ENCODE measurements at regions not wholly inside any gene's neighbourhood (a gene's known extent, or its start where the extent isn't known, plus 50 kb on each side); places are given as distances from the start of the nearest gene placed in this dataset.

GRCh38 chr18:22057908-22058527 lies 111.4 kb upstream of the GATA6 start:
- no peak for DNase-seq (ENCODE audit: low spot score)
- TF ChIP-seq, protein P1, sequence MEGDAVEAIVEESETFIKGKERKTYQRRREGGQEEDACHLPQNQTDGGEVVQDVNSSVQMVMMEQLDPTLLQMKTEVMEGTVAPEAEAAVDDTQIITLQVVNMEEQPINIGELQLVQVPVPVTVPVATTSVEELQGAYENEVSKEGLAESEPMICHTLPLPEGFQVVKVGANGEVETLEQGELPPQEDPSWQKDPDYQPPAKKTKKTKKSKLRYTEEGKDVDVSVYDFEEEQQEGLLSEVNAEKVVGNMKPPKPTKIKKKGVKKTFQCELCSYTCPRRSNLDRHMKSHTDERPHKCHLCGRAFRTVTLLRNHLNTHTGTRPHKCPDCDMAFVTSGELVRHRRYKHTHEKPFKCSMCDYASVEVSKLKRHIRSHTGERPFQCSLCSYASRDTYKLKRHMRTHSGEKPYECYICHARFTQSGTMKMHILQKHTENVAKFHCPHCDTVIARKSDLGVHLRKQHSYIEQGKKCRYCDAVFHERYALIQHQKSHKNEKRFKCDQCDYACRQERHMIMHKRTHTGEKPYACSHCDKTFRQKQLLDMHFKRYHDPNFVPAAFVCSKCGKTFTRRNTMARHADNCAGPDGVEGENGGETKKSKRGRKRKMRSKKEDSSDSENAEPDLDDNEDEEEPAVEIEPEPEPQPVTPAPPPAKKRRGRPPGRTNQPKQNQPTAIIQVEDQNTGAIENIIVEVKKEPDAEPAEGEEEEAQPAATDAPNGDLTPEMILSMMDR (IDR thresholded peaks at IDR 0.05) = no peak
- ATAC-seq (ENCODE audit: low FRiP score) = no peak

DNA sequence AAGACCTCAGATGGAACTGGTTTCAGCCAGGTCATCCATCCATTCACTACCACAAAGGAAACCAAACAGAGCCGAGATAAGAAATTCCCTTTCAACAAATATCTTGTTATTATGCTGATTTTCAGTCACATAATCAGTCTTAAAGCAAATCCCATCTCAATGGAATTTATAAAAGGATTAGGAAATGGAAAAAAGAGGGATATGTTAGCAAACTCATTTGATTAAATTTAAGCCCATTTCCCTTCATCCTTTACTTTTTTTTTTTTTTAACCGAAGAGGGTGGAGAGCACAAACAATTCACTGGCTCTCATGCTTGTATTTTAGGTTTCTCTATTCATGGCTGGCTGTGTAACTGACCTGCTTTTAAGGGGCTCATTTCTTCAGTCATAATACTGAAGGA lies 109.0 kb upstream of the GATA6 start:
- ATAC-seq (ENCODE audit: low FRiP score) (no peak), DNase-seq (ENCODE audit: low spot score) (no peak)
- TF ChIP-seq, protein P1 (IDR thresholded peaks at IDR 0.05) = no peak

- DNase-seq (ENCODE audit: low spot score) = no peak
- no peak for ATAC-seq (ENCODE audit: low FRiP score)
- TF ChIP-seq, protein P1 (IDR thresholded peaks at IDR 0.05) = no peak
These were observed 106.3 kb upstream of the GATA6 start for GRCh38 chr18:22063102-22063501.

GRCh38 chr18:22063672-22064071 lies 105.7 kb upstream of the GATA6 start:
- no peak for DNase-seq (ENCODE audit: low spot score)
- TF ChIP-seq, protein P1 (IDR thresholded peaks at IDR 0.05) = no peak
- ATAC-seq (ENCODE audit: low FRiP score) = no peak

- ATAC-seq (ENCODE audit: low FRiP score) (no peak), DNase-seq (ENCODE audit: low spot score) (no peak)
- TF ChIP-seq, protein P1 (IDR thresholded peaks at IDR 0.05) = no peak
These were observed 104.8 kb upstream of the GATA6 start for GRCh38 chr18:22064581-22064980.

- DNase-seq (ENCODE audit: low spot score) (no peak), ATAC-seq (ENCODE audit: low FRiP score) (no peak)
- TF ChIP-seq, protein P1 (IDR thresholded peaks at IDR 0.05) = no peak
These were observed 104.1 kb upstream of the GATA6 start for GRCh38 chr18:22065311-22065710.

- TF ChIP-seq, protein P1 (IDR thresholded peaks at IDR 0.05) = no peak
- ATAC-seq (ENCODE audit: low FRiP score) (no peak), DNase-seq (ENCODE audit: low spot score) (no peak)
These were observed 103.3 kb upstream of the GATA6 start for GRCh38 chr18:22066083-22066485.
